Sigmoid colon (tissue), 6 donors: ENCODE measurements at regions not wholly inside any gene's neighbourhood (a gene's known extent, or its start where the extent isn't known, plus 50 kb on each side); places are given as distances from the start of the nearest gene placed in this dataset.
A peak's percentile ranks its signal among the peaks of the same experiment; 100 is the strongest.

Experiments used
- DNase-seq: peaks from one replicate; pipeline ENCODE4 v3.0.0-alpha.2; 2019
- H3K27ac ChIP-seq, 4 donors: fragments of 200-600 bp; sonication (generic); one replicate each; pipeline ENCODE4 v1.5.1; 2016 to 2019; ENCODE audit warnings: mild to moderate bottlenecking in 1 of 4
- H3K27me3 ChIP-seq, 3 donors: fragments of 200-600 bp; sonication (generic); one replicate each; pipeline ENCODE4 v1.5.1; 2019; ENCODE audit warnings: mild to moderate bottlenecking in 1 of 3
- H3K36me3 ChIP-seq, 4 donors: fragments of 200-600 bp; sonication (generic); one replicate each; pipeline ENCODE4 v1.5.1; 2016 to 2019
- H3K4me1 ChIP-seq, 4 donors: fragments of 200-600 bp; sonication (generic); one replicate each; pipeline ENCODE4 v1.5.1; 2017 to 2019
- H3K4me3 ChIP-seq, 4 donors: fragments of 200-600 bp; sonication (generic); one replicate each; pipeline ENCODE4 v1.5.1; 2017 to 2019; ENCODE audit warnings: mild to moderate bottlenecking in 2 of 4, moderate library complexity in 1 of 4
- H3K9me3 ChIP-seq, 4 donors: fragments of 200-600 bp in 3 of 4; sonication (generic) in 3 of 4; one replicate each; pipeline versions ENCODE4 v1.5.1 to v1.6.1; 2013 to 2019
- EP300 ChIP-seq, 4 donors: sonication (generic); formaldehyde crosslinking; IDR thresholded peaks; one replicate each; pipeline ENCODE4 v1.6.1; 2017; ENCODE audit warnings: antibody characterized with exemption in 4 of 4
- POLR2A ChIP-seq, 2 donors: fragments of 450-650 bp; IDR thresholded peaks; one replicate each; pipeline ENCODE4 v1.6.1; 2016; ENCODE audit warnings: antibody characterized with exemption in 2 of 2, mild to moderate bottlenecking in 2 of 2, moderate library complexity in 2 of 2
- POLR2AphosphoS5 ChIP-seq, 4 donors: sonication (generic); formaldehyde crosslinking; IDR thresholded peaks; one replicate each; pipeline ENCODE4 v1.6.1; 2017; ENCODE audit warnings: antibody characterized with exemption in 4 of 4
- WGBS, 2 donors: extraction: QIAGEN DNeasy Blood & Tissue Kit; methylation state at CpG; one replicate each; pipeline ENCODE4 v1.1.7; 2013; 5-methylcytosine and 5-hydroxymethylcytosine counted together
- intact Hi-C: fragments of 100-400 bp; cut with DNase I; formaldehyde crosslinking; loops from one replicate; pipeline ENCODE4 v1.15.1; 2023
- TF ChIP-seq, protein P1 (sequence below), 4 experiments: fragments of 450-650 bp in 3 of 4; fragments of 200-600 bp in 1 of 4; IDR thresholded peaks; one replicate each; pipeline ENCODE4 v1.5.1; 2016 to 2019; ENCODE audit warnings: antibody characterized with exemption in 4 of 4, mild to moderate bottlenecking in 3 of 4, moderate library complexity in 2 of 4
- donor health status: healthy with polysubstance abuse.
- donor health status: healthy.

DNA sequence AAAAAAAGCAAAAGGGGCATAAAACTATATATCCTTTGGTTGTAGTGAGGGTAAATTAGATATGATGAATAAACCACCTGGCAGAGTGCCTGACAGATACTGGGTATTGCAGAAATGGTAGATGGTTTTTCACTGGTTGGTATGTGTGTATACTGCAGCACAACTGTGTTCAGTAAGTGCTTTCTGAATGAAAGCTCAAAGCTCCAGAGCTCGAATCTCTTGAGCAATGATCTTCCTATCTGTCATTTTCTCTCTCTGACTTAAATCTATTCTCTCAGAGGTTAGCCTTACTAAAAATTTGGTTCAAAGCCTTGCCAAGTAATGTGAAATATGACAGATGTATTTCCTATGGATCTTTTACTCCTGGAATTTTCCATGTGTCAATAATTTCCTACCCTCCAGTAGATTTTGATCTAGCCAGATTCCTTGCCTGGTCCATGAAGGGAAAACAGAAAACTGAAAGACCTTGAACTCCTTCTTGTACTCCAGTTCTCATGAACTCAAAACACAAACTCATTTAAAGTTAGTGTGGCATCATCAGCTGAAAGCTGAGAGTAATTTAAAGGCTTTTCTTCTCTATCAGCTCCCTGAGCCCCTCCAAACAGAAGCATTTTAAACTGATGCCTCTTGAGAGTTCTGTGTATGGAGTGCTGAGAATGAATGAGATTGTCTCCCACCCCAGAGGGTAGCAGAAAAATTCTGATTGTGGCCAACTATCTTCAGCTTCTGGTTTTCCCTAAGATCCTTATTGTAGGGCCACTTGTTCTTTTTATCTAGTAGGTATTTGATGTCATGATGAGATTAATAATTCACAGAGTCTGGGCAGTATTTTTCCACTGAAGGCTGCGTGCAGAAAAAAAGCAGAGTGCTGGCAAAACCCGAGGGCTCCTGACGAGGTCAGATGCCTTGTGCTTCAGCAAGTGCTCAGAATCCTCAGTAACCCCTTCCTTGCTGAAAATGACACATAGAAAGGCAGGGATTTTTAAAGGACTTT, 363.4 kb upstream of the BOD1L1 start:
- H3K4me1 ChIP-seq, result peaks cover 0 to 44% (median 36%) of the 10 kb centered on the region in 4 donors
- WGBS, 2 donors, result 21 to 38% methylated on average over 4 of the region's 4 CpGs
- TF ChIP-seq POLR2A (IDR thresholded peaks at IDR 0.05) (no peak), POLR2AphosphoS5 (IDR thresholded peaks at IDR 0.05) (peak in 1 of 4 donors; percentile 35), EP300 (IDR thresholded peaks at IDR 0.05) (peak in 1 of 4 donors; percentile 22)
- TF ChIP-seq, protein P1, sequence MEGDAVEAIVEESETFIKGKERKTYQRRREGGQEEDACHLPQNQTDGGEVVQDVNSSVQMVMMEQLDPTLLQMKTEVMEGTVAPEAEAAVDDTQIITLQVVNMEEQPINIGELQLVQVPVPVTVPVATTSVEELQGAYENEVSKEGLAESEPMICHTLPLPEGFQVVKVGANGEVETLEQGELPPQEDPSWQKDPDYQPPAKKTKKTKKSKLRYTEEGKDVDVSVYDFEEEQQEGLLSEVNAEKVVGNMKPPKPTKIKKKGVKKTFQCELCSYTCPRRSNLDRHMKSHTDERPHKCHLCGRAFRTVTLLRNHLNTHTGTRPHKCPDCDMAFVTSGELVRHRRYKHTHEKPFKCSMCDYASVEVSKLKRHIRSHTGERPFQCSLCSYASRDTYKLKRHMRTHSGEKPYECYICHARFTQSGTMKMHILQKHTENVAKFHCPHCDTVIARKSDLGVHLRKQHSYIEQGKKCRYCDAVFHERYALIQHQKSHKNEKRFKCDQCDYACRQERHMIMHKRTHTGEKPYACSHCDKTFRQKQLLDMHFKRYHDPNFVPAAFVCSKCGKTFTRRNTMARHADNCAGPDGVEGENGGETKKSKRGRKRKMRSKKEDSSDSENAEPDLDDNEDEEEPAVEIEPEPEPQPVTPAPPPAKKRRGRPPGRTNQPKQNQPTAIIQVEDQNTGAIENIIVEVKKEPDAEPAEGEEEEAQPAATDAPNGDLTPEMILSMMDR (IDR thresholded peaks at IDR 0.05), result no peak
- H3K4me3 ChIP-seq, result no peak overlapping the region
- intact Hi-C loops, result no loop called here
- peak overlapping the region in 1 of 4 donors; percentile 41 for H3K27ac ChIP-seq
- H3K36me3 ChIP-seq, result no peaks in the 10 kb centered on the region
- H3K9me3 ChIP-seq, result no peaks in the 10 kb centered on the region
- H3K27me3 ChIP-seq, result no peaks in the 10 kb centered on the region
- DNase-seq, result no peak

DNA sequence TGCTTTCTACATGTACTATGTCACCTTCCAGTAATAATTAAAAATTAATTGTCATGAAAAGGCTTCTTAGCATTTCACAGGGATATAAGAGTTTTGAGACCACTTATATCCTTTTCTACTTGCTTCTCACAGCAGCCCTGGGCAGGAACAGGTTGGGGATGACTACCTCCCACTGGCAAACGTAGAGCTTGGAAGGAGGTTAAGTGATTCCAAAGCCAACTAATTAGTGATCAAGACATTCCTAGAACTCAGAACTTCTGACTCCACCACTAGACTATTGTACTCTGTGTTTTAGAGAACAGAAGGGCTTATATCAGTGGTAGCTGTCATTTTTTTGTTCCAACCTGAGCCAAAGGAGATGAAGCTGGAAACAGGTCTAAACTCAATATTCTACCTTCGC, 364.5 kb upstream of the BOD1L1 start:
- WGBS, 2 donors, result 85 to 90% methylated on average over 2 of the region's 2 CpGs
- Histone ChIP-seq H3K4me1 (peaks cover 0 to 39% (median 33%) of the 10 kb centered on the region in 4 donors), H3K36me3 (no peaks in the 10 kb centered on the region), H3K27me3 (no peaks in the 10 kb centered on the region), H3K4me3 (no peak overlapping the region), H3K27ac (no peak overlapping the region), H3K9me3 (no peaks in the 10 kb centered on the region)
- no peak for TF ChIP-seq POLR2A (IDR thresholded peaks at IDR 0.05)
- TF ChIP-seq EP300 (IDR thresholded peaks at IDR 0.05), result no peak
- TF ChIP-seq POLR2AphosphoS5 (IDR thresholded peaks at IDR 0.05), result no peak
- DNase-seq, result no peak
- intact Hi-C loops, result no loop called here

DNA sequence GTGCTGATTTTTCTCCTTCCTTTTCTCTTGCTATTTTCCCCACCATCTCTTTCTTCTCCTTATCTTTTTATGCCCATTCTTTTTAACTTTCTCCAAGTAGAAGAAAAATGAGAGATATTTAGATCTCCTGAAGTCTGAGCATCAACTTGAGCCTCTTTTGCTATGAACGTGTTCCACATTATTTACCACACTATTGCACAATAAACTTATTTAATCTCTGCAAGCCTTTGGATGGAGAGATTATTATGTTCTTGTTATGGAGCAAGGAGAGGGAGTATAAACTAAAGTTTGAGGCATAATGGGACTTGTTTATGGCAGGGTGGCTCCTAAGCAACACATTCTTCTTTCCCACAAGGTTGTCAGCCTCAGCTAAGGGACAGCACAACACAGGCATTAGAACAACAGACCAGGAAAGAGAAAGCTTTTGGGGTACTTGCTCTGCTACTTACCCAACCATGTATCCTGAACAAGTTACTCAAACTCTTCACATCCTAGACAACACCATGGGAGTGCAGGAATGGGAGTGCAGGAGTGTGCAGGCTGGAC, 365.5 kb upstream of the BOD1L1 start:
- WGBS, 2 donors, result 18 to 51% methylated on average over 1 of the region's 1 CpG
- TF ChIP-seq EP300 (IDR thresholded peaks at IDR 0.05), result no peak
- no peak for TF ChIP-seq POLR2AphosphoS5 (IDR thresholded peaks at IDR 0.05)
- TF ChIP-seq, protein P1 (IDR thresholded peaks at IDR 0.05), result no peak
- no peak for TF ChIP-seq POLR2A (IDR thresholded peaks at IDR 0.05)
- H3K27ac ChIP-seq, result no peak overlapping the region
- H3K9me3 ChIP-seq, result no peaks in the 10 kb centered on the region
- H3K36me3 ChIP-seq, result no peaks in the 10 kb centered on the region
- H3K4me3 ChIP-seq, result no peak overlapping the region
- H3K27me3 ChIP-seq, result no peaks in the 10 kb centered on the region
- H3K4me1 ChIP-seq, result peaks cover 0 to 36% (median 32%) of the 10 kb centered on the region in 4 donors
- no peak for DNase-seq
- intact Hi-C loops, result no loop called here

DNA sequence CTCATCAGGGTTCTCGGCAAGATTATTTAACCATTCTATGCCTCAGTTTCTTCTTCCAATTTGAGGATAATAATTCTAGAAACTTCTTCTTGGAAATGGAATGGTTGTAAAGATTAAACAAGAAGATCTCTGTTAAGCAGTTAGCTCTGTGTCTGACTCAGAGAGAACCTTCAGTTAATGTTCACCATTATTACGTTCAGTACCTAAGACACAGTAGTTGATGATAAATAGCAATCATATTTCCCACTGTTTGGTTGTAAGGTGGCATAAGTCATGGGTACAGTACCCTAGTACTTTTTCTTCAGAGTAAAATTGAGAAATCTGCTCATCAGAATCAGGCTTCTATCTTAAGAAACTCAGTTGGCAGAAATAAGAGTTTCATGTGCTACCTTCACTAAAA, 366.5 kb upstream of the BOD1L1 start:
- no peak for TF ChIP-seq POLR2AphosphoS5 (IDR thresholded peaks at IDR 0.05)
- TF ChIP-seq, protein P1 (IDR thresholded peaks at IDR 0.05), result no peak
- TF ChIP-seq EP300 (IDR thresholded peaks at IDR 0.05), result no peak
- TF ChIP-seq POLR2A (IDR thresholded peaks at IDR 0.05), result no peak
- Histone ChIP-seq H3K9me3 (no peaks in the 10 kb centered on the region), H3K27me3 (no peaks in the 10 kb centered on the region), H3K36me3 (no peaks in the 10 kb centered on the region), H3K4me3 (no peak overlapping the region), H3K27ac (no peak overlapping the region), H3K4me1 (peaks cover 0 to 27% (median 23%) of the 10 kb centered on the region in 4 donors)
- intact Hi-C loops, result no loop called here
- DNase-seq, result no peak
- 84 to 87% methylated on average over 2 of the region's 2 CpGs for WGBS, 2 donors

DNA sequence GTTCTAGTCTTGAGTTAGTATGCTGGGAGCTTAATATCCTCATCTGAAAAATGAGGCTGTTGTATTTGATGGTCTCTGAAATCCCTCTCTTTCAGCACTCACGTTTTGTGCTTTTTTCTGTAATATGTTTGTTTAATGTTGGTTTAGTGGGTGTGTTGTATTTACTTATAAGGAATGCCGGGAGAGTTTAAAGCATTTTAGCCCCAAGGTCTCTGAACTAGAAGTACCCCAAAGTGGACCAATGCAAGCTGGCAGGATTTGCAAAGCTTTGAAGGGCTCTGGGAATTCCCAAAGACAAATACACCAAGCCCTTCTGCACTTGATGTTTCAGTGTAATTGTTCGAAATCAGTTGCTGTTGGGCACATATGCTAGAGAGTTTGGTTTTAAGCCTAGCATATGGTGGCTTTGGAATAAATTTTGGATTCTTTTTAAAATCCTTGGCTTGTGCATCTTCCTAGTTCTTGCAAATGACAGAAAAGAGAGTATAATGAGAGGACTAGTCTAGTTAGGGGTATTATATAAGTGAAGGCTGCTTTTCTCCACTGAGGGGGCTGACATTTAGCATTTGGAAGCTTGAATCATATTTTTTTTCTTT, 371.4 kb upstream of the BOD1L1 start:
- Histone ChIP-seq H3K4me1 (no peaks in the 10 kb centered on the region), H3K4me3 (no peak overlapping the region), H3K36me3 (no peaks in the 10 kb centered on the region), H3K9me3 (peaks cover 0 to 13% (median 0%) of the 10 kb centered on the region in 4 donors), H3K27me3 (no peaks in the 10 kb centered on the region), H3K27ac (no peak overlapping the region)
- no peak for DNase-seq
- intact Hi-C loops, result no loop called here
- WGBS, 2 donors, result 28 to 57% methylated on average over 3 of the region's 3 CpGs
- TF ChIP-seq, protein P1 (IDR thresholded peaks at IDR 0.05), result no peak
- TF ChIP-seq POLR2A (IDR thresholded peaks at IDR 0.05), result no peak
- no peak for TF ChIP-seq POLR2AphosphoS5 (IDR thresholded peaks at IDR 0.05)
- no peak for TF ChIP-seq EP300 (IDR thresholded peaks at IDR 0.05)
